Parathyroid adenoma (tissue), 2 donors: ENCODE measurements at regions not wholly inside any gene's neighbourhood (a gene's known extent, or its start where the extent isn't known, plus 50 kb on each side); places are given as distances from the start of the nearest gene placed in this dataset.

Source experiments
- H2AFZ ChIP-seq: fragments of 300-600 bp; sonication (generic); one replicate; pipeline ENCODE4 v1.7.0; 2017; ENCODE audit warnings: antibody characterized with exemption, mild to moderate bottlenecking
- H3K27ac ChIP-seq: fragments of 300-600 bp; sonication (generic); one replicate; pipeline ENCODE4 v1.7.0; 2017
- H3K27me3 ChIP-seq: fragments of 300-600 bp; sonication (generic); one replicate; pipeline ENCODE4 v1.7.0; 2017; ENCODE audit warnings: low read length; ENCODE audit not compliant: control insufficient read depth, insufficient read depth
- H3K36me3 ChIP-seq: fragments of 300-600 bp; sonication (generic); one replicate; pipeline ENCODE4 v1.7.0; 2017; ENCODE audit warnings: low read length; ENCODE audit not compliant: control insufficient read depth, insufficient read depth
- H3K4me1 ChIP-seq: fragments of 300-600 bp; sonication (generic); one replicate; pipeline ENCODE4 v1.7.0; 2017; ENCODE audit warnings: control low read depth
- H3K4me2 ChIP-seq: fragments of 300-600 bp; sonication (generic); one replicate; pipeline ENCODE4 v1.7.0; 2017; ENCODE audit warnings: low read length
- H3K4me3 ChIP-seq: fragments of 300-600 bp; sonication (generic); one replicate; pipeline ENCODE4 v1.7.0; 2017; ENCODE audit warnings: low read depth, low read length
- H3K79me2 ChIP-seq: fragments of 300-600 bp; sonication (generic); one replicate; pipeline ENCODE4 v1.7.0; 2017; ENCODE audit warnings: control low read depth
- H3K9ac ChIP-seq: fragments of 300-600 bp; sonication (generic); one replicate; pipeline ENCODE4 v1.7.0; 2017; ENCODE audit warnings: mild to moderate bottlenecking
- H3K9me3 ChIP-seq: fragments of 300-600 bp; sonication (generic); one replicate; pipeline ENCODE4 v1.7.0; 2017; ENCODE audit warnings: low read length; ENCODE audit not compliant: control insufficient read depth
- CTCF ChIP-seq: fragments of 300-600 bp; sonication (generic); IDR thresholded peaks from one replicate; pipeline ENCODE4 v1.7.0; 2017; ENCODE audit warnings: antibody characterized with exemption, mild to moderate bottlenecking
- donor health status: primary hyperparathyroidism.

DNA sequence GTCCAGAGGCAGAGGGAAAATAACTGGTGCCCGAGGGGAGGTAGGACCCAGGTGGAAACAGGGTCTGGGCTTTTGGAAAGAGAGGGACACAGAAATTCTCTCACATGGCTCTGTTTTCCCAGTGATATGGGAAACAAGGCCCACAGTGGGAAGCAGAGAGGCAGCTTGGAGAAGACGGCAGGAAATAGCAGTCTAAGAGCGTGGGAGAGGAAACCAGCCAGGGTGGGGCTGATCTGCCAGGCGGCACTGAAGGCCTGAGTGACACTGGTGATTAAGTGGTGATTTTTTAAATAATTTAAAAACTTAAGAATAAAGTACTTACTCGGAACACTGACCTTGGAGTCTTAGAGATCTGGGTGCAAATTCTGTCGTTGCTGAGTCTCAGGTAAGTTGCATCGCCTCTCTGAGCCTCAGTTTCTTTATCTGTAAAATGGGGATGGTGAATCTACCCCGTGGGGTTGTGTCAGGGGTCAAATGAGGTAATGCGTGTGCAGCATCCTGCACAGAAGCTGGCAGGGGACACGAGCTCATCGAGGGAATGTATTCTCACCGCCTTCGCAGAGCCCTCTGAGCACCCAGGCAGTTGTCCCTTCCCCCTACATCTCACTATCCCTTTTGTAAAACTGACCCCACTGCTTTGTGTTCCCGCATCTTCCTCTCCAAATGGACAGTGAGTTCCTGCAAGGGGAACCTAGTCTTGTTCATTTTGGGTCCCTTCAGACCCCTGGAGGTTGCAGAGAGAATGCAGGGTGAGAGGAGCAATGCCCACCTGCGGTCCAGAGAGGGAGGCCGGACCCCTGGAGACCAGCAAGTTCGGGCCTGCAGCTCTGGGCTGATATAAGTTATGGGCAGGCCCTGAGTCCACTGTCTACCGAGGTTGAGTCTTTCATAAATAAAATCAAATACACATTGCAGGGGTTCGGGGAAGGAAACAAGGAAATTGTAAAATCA is 228.6 kb upstream of the PMEPA1 start:
- H3K36me3 ChIP-seq = no peaks in the 10 kb centered on the region
- no peak overlapping the region for H3K4me3 ChIP-seq
- H3K9ac ChIP-seq = no peak overlapping the region
- H3K9me3 ChIP-seq = no peaks in the 10 kb centered on the region
- H3K4me2 ChIP-seq = no peak overlapping the region
- no peaks in the 10 kb centered on the region for H3K27me3 ChIP-seq
- H2AFZ ChIP-seq = no peak overlapping the region
- no peak overlapping the region for H3K27ac ChIP-seq
- H3K79me2 ChIP-seq = no peaks in the 10 kb centered on the region
- TF ChIP-seq CTCF = no peak
- H3K4me1 ChIP-seq = no peaks in the 10 kb centered on the region

DNA sequence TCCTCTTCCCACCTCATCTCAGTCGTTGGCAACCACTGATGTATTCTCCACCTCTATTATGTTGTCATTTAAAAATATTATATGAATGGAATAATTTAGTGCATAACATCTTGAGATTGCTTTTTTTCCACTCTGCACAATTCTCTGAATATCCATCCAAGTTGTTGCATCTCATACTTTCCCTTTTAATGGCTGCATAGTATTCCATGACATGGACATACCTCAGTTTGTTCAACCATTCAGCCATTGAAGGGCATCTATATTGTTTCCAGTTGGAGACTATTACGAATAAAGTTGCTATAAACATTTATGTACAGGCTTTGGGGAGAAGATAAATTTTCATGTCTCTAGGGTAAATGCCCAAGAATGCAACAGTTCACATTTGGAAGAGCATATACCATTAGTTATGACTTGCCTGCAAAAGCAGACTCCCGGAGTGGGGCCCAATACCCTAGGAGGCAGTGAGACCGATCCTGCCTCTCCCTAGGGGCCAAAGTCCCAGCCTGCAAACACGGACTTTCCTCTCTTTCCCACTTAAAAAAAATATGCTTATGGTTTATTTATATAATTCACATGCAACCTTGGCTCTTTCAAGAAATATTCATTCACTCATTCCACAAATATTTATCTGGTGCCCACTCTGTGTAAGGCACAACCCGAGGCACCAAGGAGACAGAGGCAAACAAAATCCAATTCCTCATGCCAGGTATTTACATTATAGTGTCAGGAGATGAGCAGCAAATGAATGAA is 227.0 kb upstream of the PMEPA1 start:
- H3K4me1 ChIP-seq = no peaks in the 10 kb centered on the region
- no peak overlapping the region for H3K9ac ChIP-seq
- H3K27ac ChIP-seq = no peak overlapping the region
- no peaks in the 10 kb centered on the region for H3K36me3 ChIP-seq
- no peaks in the 10 kb centered on the region for H3K27me3 ChIP-seq
- no peak overlapping the region for H3K4me3 ChIP-seq
- H3K79me2 ChIP-seq = no peaks in the 10 kb centered on the region
- TF ChIP-seq CTCF = no peak
- no peak overlapping the region for H2AFZ ChIP-seq
- no peaks in the 10 kb centered on the region for H3K9me3 ChIP-seq
- no peak overlapping the region for H3K4me2 ChIP-seq

DNA sequence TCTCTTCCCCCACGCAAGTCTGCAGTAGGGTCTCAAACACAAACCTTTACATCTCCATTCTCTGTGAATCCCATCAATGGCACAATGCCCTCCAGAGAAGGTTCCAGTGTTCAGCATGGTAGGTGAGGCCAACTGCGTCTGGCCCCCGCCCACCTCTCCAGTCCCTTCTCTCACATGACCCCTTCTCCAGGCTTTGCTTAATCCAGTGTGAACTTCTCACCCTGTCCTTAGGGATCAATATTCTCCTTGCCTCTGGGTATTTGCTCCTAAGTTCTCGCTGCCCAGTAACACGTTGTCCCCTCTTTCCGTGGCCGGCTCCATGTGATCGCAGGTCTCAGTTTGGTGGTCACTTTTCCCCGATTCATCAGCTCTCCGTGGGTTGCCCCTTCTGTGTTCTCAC is 225.1 kb upstream of the PMEPA1 start:
- Histone ChIP-seq H3K36me3 (no peaks in the 10 kb centered on the region), H3K79me2 (no peaks in the 10 kb centered on the region), H3K4me3 (no peak overlapping the region), H3K9ac (no peak overlapping the region), H3K27ac (no peak overlapping the region), H3K4me2 (no peak overlapping the region), H2AFZ (no peak overlapping the region), H3K27me3 (no peaks in the 10 kb centered on the region), H3K9me3 (no peaks in the 10 kb centered on the region), H3K4me1 (no peaks in the 10 kb centered on the region)
- TF ChIP-seq CTCF = no peak

GRCh38 chr20:57934007-57934805 is 224.4 kb upstream of the PMEPA1 start:
- no peak overlapping the region for H3K9ac ChIP-seq
- H3K9me3 ChIP-seq = no peaks in the 10 kb centered on the region
- no peak for TF ChIP-seq CTCF
- no peaks in the 10 kb centered on the region for H3K27me3 ChIP-seq
- no peak overlapping the region for H2AFZ ChIP-seq
- H3K4me2 ChIP-seq = no peak overlapping the region
- H3K79me2 ChIP-seq = no peaks in the 10 kb centered on the region
- no peak overlapping the region for H3K4me3 ChIP-seq
- no peaks in the 10 kb centered on the region for H3K36me3 ChIP-seq
- no peak overlapping the region for H3K27ac ChIP-seq
- no peaks in the 10 kb centered on the region for H3K4me1 ChIP-seq
